ENCODE measurements at regions not wholly inside any gene's neighbourhood (a gene's known extent, or its start where the extent isn't known, plus 50 kb on each side); places are given as distances from the start of the nearest gene placed in this dataset.
"Not testable (repeated sequence)": the region's sequence is repeated elsewhere in the genome, so short reads cannot be mapped to it uniquely, and the experiment has no call there.

- no peak for DNase-seq (ENCODE audit: low read depth)
Observed at GRCh38 chr12:34223640-34224039, 201.3 kb downstream of the ALG10 start.

GRCh38 chr12:34226044-34226443, 203.7 kb downstream of the ALG10 start:
- not testable (repeated sequence) for DNase-seq (ENCODE audit: low read depth)

- DNase-seq (ENCODE audit: low read depth), result not testable (repeated sequence)
Observed at GRCh38 chr12:34228046-34228445, 205.8 kb downstream of the ALG10 start.

GRCh38 chr12:34229033-34229432, 206.7 kb downstream of the ALG10 start:
- not testable (repeated sequence) for DNase-seq (ENCODE audit: low read depth)

GRCh38 chr12:34233618-34234017, 211.3 kb downstream of the ALG10 start:
- no peak for DNase-seq (ENCODE audit: low read depth)

GRCh38 chr12:34236073-34236472, 213.8 kb downstream of the ALG10 start:
- no peak for DNase-seq (ENCODE audit: low read depth)

- DNase-seq (ENCODE audit: low read depth), result no peak
Observed at GRCh38 chr12:34244608-34245007, 222.3 kb downstream of the ALG10 start.

GRCh38 chr12:34249271-34249670, 227.0 kb downstream of the ALG10 start:
- DNase-seq (ENCODE audit: low read depth), result no peak

GRCh38 chr12:34251879-34252278, 229.6 kb downstream of the ALG10 start:
- DNase-seq (ENCODE audit: low read depth), result not testable (repeated sequence)

- DNase-seq (ENCODE audit: low read depth), result no peak
Observed at GRCh38 chr12:34253674-34254073, 231.4 kb downstream of the ALG10 start.

GRCh38 chr12:34257093-34257492, 234.8 kb downstream of the ALG10 start:
- no peak for DNase-seq (ENCODE audit: low read depth)

- DNase-seq (ENCODE audit: low read depth), result not testable (repeated sequence)
Observed at GRCh38 chr12:34262140-34262539, 239.8 kb downstream of the ALG10 start.

GRCh38 chr12:34264110-34264509, 241.8 kb downstream of the ALG10 start:
- no peak for DNase-seq (ENCODE audit: low read depth)

GRCh38 chr12:34273703-34274102, 251.4 kb downstream of the ALG10 start:
- DNase-seq (ENCODE audit: low read depth), result not testable (repeated sequence)

- no peak for DNase-seq (ENCODE audit: low read depth)
Observed at GRCh38 chr12:34275129-34275528, 252.8 kb downstream of the ALG10 start.

GRCh38 chr12:34286483-34286882, 264.2 kb downstream of the ALG10 start:
- no peak for DNase-seq (ENCODE audit: low read depth)

- no peak for DNase-seq (ENCODE audit: low read depth)
Observed at GRCh38 chr12:34286934-34287333, 264.6 kb downstream of the ALG10 start.

- no peak for DNase-seq (ENCODE audit: low read depth)
Observed at GRCh38 chr12:34287437-34287836, 265.1 kb downstream of the ALG10 start.

GRCh38 chr12:34287986-34288962, 266.0 kb downstream of the ALG10 start:
- DNase-seq (ENCODE audit: low read depth), result no peak

GRCh38 chr12:34288963-34289345, 266.7 kb downstream of the ALG10 start:
- no peak for DNase-seq (ENCODE audit: low read depth)

- DNase-seq (ENCODE audit: low read depth), result no peak
Observed at GRCh38 chr12:34289431-34290380, 267.4 kb downstream of the ALG10 start.

- no peak for DNase-seq (ENCODE audit: low read depth)
Observed at GRCh38 chr12:34290381-34290995, 268.2 kb downstream of the ALG10 start.

Data from stimulated activated CD8-positive, alpha-beta memory T cell treated with anti-CD3 and anti-CD28 coated beads, Interleukin-12 subunit alpha, Interleukin-12 subunit beta, amount 100 ng/mL, for 4 hours (primary cell).